ENCODE measurements at regions not wholly inside any gene's neighbourhood (a gene's known extent, or its start where the extent isn't known, plus 50 kb on each side); places are given as distances from the start of the nearest gene placed in this dataset.

- ChIA-PET CTCF (interaction anchor here (0.7 kb wide), 1 partner anchor 17 kb away, joined by 3 read pairs; no protein-coding TSS in a partner anchor), POLR2A (no interaction called here)
- Mint-ChIP-seq H3K36me3 (peaks cover 0 to 10% (median 0%) of the 10 kb centered on the region in 3 donors), H3K27ac (peak overlapping the region in 2 of 8 donors; percentile 41 to 61), H3K4me1 (peaks cover 7 to 16% (median 9%) of the 10 kb centered on the region in 3 donors), H3K4me3 (no peak overlapping the region), H3K27me3 (peaks cover 18 to 39% of the 10 kb centered on the region in 2 donors), H3K9me3 (peaks cover 0 to 5% (median 0%) of the 10 kb centered on the region in 5 donors)
- DNase-seq: no peak
- H3K27ac ChIP-seq (ENCODE audit: low read depth, low read length): no peak overlapping the region
- H3K27me3 ChIP-seq (ENCODE audit: insufficient read depth, low read length, poor library complexity, severe bottlenecking): peaks cover 6% of the 10 kb centered on the region
- H3K36me3 ChIP-seq (ENCODE audit: insufficient read depth, low read length): no peaks in the 10 kb centered on the region
- H3K9me3 ChIP-seq (ENCODE audit: low read length): no peaks in the 10 kb centered on the region
- no peak overlapping the region for H3K4me3 ChIP-seq (ENCODE audit: low read length)
- H3K4me1 ChIP-seq (ENCODE audit: insufficient read depth, low read length): peaks cover 18% of the 10 kb centered on the region
Measured at GRCh38 chr15:66912441-66912840, 153.0 kb upstream of the SMAD3 start.

GRCh38 chr15:66917904-66918448 lies 147.4 kb upstream of the SMAD3 start:
- peaks cover 0 to 3% (median 0%) of the 10 kb centered on the region in 3 donors for H3K4me1 Mint-ChIP-seq
- H3K4me3 Mint-ChIP-seq: no peak overlapping the region
- DNase-seq: no peak
- Histone ChIP-seq H3K27me3 (ENCODE audit: insufficient read depth, low read length, poor library complexity, severe bottlenecking) (peaks cover 6% of the 10 kb centered on the region), H3K27ac (ENCODE audit: low read depth, low read length) (no peak overlapping the region), H3K36me3 (ENCODE audit: insufficient read depth, low read length) (no peaks in the 10 kb centered on the region), H3K4me3 (ENCODE audit: low read length) (no peak overlapping the region), H3K4me1 (ENCODE audit: insufficient read depth, low read length) (peaks cover under 1% of the 10 kb centered on the region), H3K9me3 (ENCODE audit: low read length) (no peaks in the 10 kb centered on the region)
- ChIA-PET POLR2A (no interaction called here), CTCF (interaction anchor here (1.8 kb wide), 1 partner anchor 15 kb away, joined by 3 read pairs; no protein-coding TSS in a partner anchor)
- no peak overlapping the region for H3K27ac Mint-ChIP-seq
- H3K27me3 Mint-ChIP-seq: peaks cover 26 to 54% of the 10 kb centered on the region in 2 donors
- peaks cover 4 to 14% (median 10%) of the 10 kb centered on the region in 5 donors for H3K9me3 Mint-ChIP-seq
- peaks cover 0 to 28% (median 0%) of the 10 kb centered on the region in 3 donors for H3K36me3 Mint-ChIP-seq

GRCh38 chr15:66919421-66919820 lies 146.0 kb upstream of the SMAD3 start:
- CTCF ChIA-PET: no interaction called here
- Histone ChIP-seq H3K27me3 (ENCODE audit: insufficient read depth, low read length, poor library complexity, severe bottlenecking) (peaks cover 4% of the 10 kb centered on the region), H3K4me3 (ENCODE audit: low read length) (no peak overlapping the region), H3K36me3 (ENCODE audit: insufficient read depth, low read length) (no peaks in the 10 kb centered on the region), H3K9me3 (ENCODE audit: low read length) (no peaks in the 10 kb centered on the region), H3K4me1 (ENCODE audit: insufficient read depth, low read length) (no peaks in the 10 kb centered on the region), H3K27ac (ENCODE audit: low read depth, low read length) (no peak overlapping the region)
- no peak overlapping the region for H3K27ac Mint-ChIP-seq
- POLR2A ChIA-PET: no interaction called here
- DNase-seq: no peak
- no peak overlapping the region for H3K4me3 Mint-ChIP-seq
- H3K36me3 Mint-ChIP-seq: peaks cover 0 to 35% (median 0%) of the 10 kb centered on the region in 3 donors
- H3K4me1 Mint-ChIP-seq: peaks cover 1 to 8% (median 7%) of the 10 kb centered on the region in 3 donors
- peaks cover 6 to 15% (median 10%) of the 10 kb centered on the region in 5 donors for H3K9me3 Mint-ChIP-seq
- H3K27me3 Mint-ChIP-seq: peaks cover 26 to 65% of the 10 kb centered on the region in 2 donors

GRCh38 chr15:66921319-66921915 lies 144.0 kb upstream of the SMAD3 start:
- H3K27me3 Mint-ChIP-seq: peaks cover 22 to 60% of the 10 kb centered on the region in 2 donors
- H3K9me3 ChIP-seq (ENCODE audit: low read length): no peaks in the 10 kb centered on the region
- POLR2A ChIA-PET: no interaction called here
- CTCF ChIA-PET: interaction anchor here (1.5 kb wide), 1 partner anchor 25 kb away, joined by 4 read pairs; no protein-coding TSS in a partner anchor
- H3K27ac ChIP-seq (ENCODE audit: low read depth, low read length): no peak overlapping the region
- peak overlapping the region in 1 of 8 donors; percentile 77 for H3K27ac Mint-ChIP-seq
- H3K36me3 ChIP-seq (ENCODE audit: insufficient read depth, low read length): no peaks in the 10 kb centered on the region
- H3K4me3 ChIP-seq (ENCODE audit: low read length): no peak overlapping the region
- H3K4me3 Mint-ChIP-seq: no peak overlapping the region
- DNase-seq: no peak
- H3K4me1 ChIP-seq (ENCODE audit: insufficient read depth, low read length): no peaks in the 10 kb centered on the region
- no peaks in the 10 kb centered on the region for H3K27me3 ChIP-seq (ENCODE audit: insufficient read depth, low read length, poor library complexity, severe bottlenecking)
- peaks cover 0 to 28% (median 0%) of the 10 kb centered on the region in 3 donors for H3K36me3 Mint-ChIP-seq
- H3K4me1 Mint-ChIP-seq: peaks cover 1 to 8% (median 7%) of the 10 kb centered on the region in 3 donors
- peaks cover 6 to 15% (median 10%) of the 10 kb centered on the region in 5 donors for H3K9me3 Mint-ChIP-seq

GRCh38 chr15:66922608-66923007 lies 142.8 kb upstream of the SMAD3 start:
- no peaks in the 10 kb centered on the region for H3K4me1 ChIP-seq (ENCODE audit: insufficient read depth, low read length)
- no peaks in the 10 kb centered on the region for H3K27me3 ChIP-seq (ENCODE audit: insufficient read depth, low read length, poor library complexity, severe bottlenecking)
- H3K4me1 Mint-ChIP-seq: peaks cover 1 to 8% (median 7%) of the 10 kb centered on the region in 3 donors
- no peak overlapping the region for H3K27ac ChIP-seq (ENCODE audit: low read depth, low read length)
- ChIA-PET POLR2A (no interaction called here), CTCF (no interaction called here)
- DNase-seq: no peak
- H3K27ac Mint-ChIP-seq: no peak overlapping the region
- H3K4me3 Mint-ChIP-seq: no peak overlapping the region
- no peak overlapping the region for H3K4me3 ChIP-seq (ENCODE audit: low read length)
- H3K9me3 ChIP-seq (ENCODE audit: low read length): no peaks in the 10 kb centered on the region
- peaks cover 0 to 23% (median 0%) of the 10 kb centered on the region in 3 donors for H3K36me3 Mint-ChIP-seq
- H3K36me3 ChIP-seq (ENCODE audit: insufficient read depth, low read length): no peaks in the 10 kb centered on the region
- peaks cover 22 to 58% of the 10 kb centered on the region in 2 donors for H3K27me3 Mint-ChIP-seq
- peaks cover 5 to 12% (median 8%) of the 10 kb centered on the region in 5 donors for H3K9me3 Mint-ChIP-seq

GRCh38 chr15:66923438-66923881 lies 141.9 kb upstream of the SMAD3 start:
- no peak overlapping the region for H3K4me3 Mint-ChIP-seq
- POLR2A ChIA-PET: no interaction called here
- Histone ChIP-seq H3K9me3 (ENCODE audit: low read length) (no peaks in the 10 kb centered on the region), H3K4me3 (ENCODE audit: low read length) (no peak overlapping the region), H3K36me3 (ENCODE audit: insufficient read depth, low read length) (no peaks in the 10 kb centered on the region), H3K4me1 (ENCODE audit: insufficient read depth, low read length) (no peaks in the 10 kb centered on the region), H3K27me3 (ENCODE audit: insufficient read depth, low read length, poor library complexity, severe bottlenecking) (no peaks in the 10 kb centered on the region), H3K27ac (ENCODE audit: low read depth, low read length) (no peak overlapping the region)
- peaks cover 1 to 8% (median 7%) of the 10 kb centered on the region in 3 donors for H3K4me1 Mint-ChIP-seq
- peaks cover 22 to 53% of the 10 kb centered on the region in 2 donors for H3K27me3 Mint-ChIP-seq
- peak in 1 of 5 donors; percentile 16 for DNase-seq
- H3K9me3 Mint-ChIP-seq: peaks cover 0 to 12% (median 5%) of the 10 kb centered on the region in 5 donors
- peaks cover 0 to 17% (median 0%) of the 10 kb centered on the region in 3 donors for H3K36me3 Mint-ChIP-seq
- H3K27ac Mint-ChIP-seq: no peak overlapping the region
- CTCF ChIA-PET: no interaction called here

GRCh38 chr15:66924889-66925288 lies 140.5 kb upstream of the SMAD3 start:
- Histone ChIP-seq H3K9me3 (ENCODE audit: low read length) (no peaks in the 10 kb centered on the region), H3K36me3 (ENCODE audit: insufficient read depth, low read length) (no peaks in the 10 kb centered on the region), H3K4me3 (ENCODE audit: low read length) (no peak overlapping the region), H3K27me3 (ENCODE audit: insufficient read depth, low read length, poor library complexity, severe bottlenecking) (no peaks in the 10 kb centered on the region), H3K4me1 (ENCODE audit: insufficient read depth, low read length) (no peaks in the 10 kb centered on the region), H3K27ac (ENCODE audit: low read depth, low read length) (no peak overlapping the region)
- peaks cover 1 to 8% (median 7%) of the 10 kb centered on the region in 3 donors for H3K4me1 Mint-ChIP-seq
- no peak overlapping the region for H3K4me3 Mint-ChIP-seq
- POLR2A ChIA-PET: no interaction called here
- peaks cover 0 to 12% (median 0%) of the 10 kb centered on the region in 3 donors for H3K36me3 Mint-ChIP-seq
- no peak for DNase-seq
- no peak overlapping the region for H3K27ac Mint-ChIP-seq
- H3K27me3 Mint-ChIP-seq: peaks cover 21 to 53% of the 10 kb centered on the region in 2 donors
- peaks cover 0 to 12% (median 5%) of the 10 kb centered on the region in 5 donors for H3K9me3 Mint-ChIP-seq
- CTCF ChIA-PET: no interaction called here

GRCh38 chr15:66925721-66926120 lies 139.7 kb upstream of the SMAD3 start:
- Histone ChIP-seq H3K9me3 (ENCODE audit: low read length) (no peaks in the 10 kb centered on the region), H3K27ac (ENCODE audit: low read depth, low read length) (no peak overlapping the region), H3K27me3 (ENCODE audit: insufficient read depth, low read length, poor library complexity, severe bottlenecking) (no peaks in the 10 kb centered on the region), H3K4me3 (ENCODE audit: low read length) (no peak overlapping the region), H3K4me1 (ENCODE audit: insufficient read depth, low read length) (no peaks in the 10 kb centered on the region), H3K36me3 (ENCODE audit: insufficient read depth, low read length) (no peaks in the 10 kb centered on the region)
- Mint-ChIP-seq H3K4me1 (peaks cover 1 to 8% (median 7%) of the 10 kb centered on the region in 3 donors), H3K4me3 (no peak overlapping the region), H3K36me3 (peaks cover 0 to 12% (median 0%) of the 10 kb centered on the region in 3 donors), H3K9me3 (peaks cover 0 to 12% (median 5%) of the 10 kb centered on the region in 5 donors), H3K27me3 (peaks cover 21 to 60% of the 10 kb centered on the region in 2 donors), H3K27ac (no peak overlapping the region)
- DNase-seq: no peak
- CTCF ChIA-PET: no interaction called here
- POLR2A ChIA-PET: no interaction called here
